Tibial nerve (tissue), 4 donors: ENCODE measurements at regions not wholly inside any gene's neighbourhood (a gene's known extent, or its start where the extent isn't known, plus 50 kb on each side); places are given as distances from the start of the nearest gene placed in this dataset.

Experiments
- EP300 ChIP-seq, 2 donors: sonication (generic); formaldehyde crosslinking; IDR thresholded peaks; one replicate each; pipeline ENCODE4 v1.6.1; 2017; ENCODE audit warnings: antibody characterized with exemption in 2 of 2, mild to moderate bottlenecking in 1 of 2
- POLR2A ChIP-seq, 2 donors: fragments of 450-650 bp; IDR thresholded peaks; one replicate each; pipeline ENCODE4 v1.6.1; 2017; ENCODE audit warnings: antibody characterized with exemption in 2 of 2, mild to moderate bottlenecking in 2 of 2, moderate library complexity in 2 of 2
- TF ChIP-seq, protein P1 (sequence below), 5 experiments: fragments of 200-600 bp in 3 of 5; fragments of 450-650 bp in 2 of 5; sonication (generic) in 3 of 5; IDR thresholded peaks; one replicate each; pipeline ENCODE4 v1.5.1; 2016 to 2019; ENCODE audit warnings: antibody characterized with exemption in 5 of 5, mild to moderate bottlenecking in 3 of 5, moderate library complexity in 2 of 5

- no peak for TF ChIP-seq POLR2A (IDR thresholded peaks at IDR 0.05)
- TF ChIP-seq, protein P1, sequence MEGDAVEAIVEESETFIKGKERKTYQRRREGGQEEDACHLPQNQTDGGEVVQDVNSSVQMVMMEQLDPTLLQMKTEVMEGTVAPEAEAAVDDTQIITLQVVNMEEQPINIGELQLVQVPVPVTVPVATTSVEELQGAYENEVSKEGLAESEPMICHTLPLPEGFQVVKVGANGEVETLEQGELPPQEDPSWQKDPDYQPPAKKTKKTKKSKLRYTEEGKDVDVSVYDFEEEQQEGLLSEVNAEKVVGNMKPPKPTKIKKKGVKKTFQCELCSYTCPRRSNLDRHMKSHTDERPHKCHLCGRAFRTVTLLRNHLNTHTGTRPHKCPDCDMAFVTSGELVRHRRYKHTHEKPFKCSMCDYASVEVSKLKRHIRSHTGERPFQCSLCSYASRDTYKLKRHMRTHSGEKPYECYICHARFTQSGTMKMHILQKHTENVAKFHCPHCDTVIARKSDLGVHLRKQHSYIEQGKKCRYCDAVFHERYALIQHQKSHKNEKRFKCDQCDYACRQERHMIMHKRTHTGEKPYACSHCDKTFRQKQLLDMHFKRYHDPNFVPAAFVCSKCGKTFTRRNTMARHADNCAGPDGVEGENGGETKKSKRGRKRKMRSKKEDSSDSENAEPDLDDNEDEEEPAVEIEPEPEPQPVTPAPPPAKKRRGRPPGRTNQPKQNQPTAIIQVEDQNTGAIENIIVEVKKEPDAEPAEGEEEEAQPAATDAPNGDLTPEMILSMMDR (IDR thresholded peaks at IDR 0.05): no peak
- no peak for TF ChIP-seq EP300 (IDR thresholded peaks at IDR 0.05)
Measured at GRCh38 chr16:82341146-82341669, 171.2 kb upstream of the MPHOSPH6 start.
